Mucosa of gallbladder (tissue), 1 donor: ENCODE measurements at regions not wholly inside any gene's neighbourhood (a gene's known extent, or its start where the extent isn't known, plus 50 kb on each side); places are given as distances from the start of the nearest gene placed in this dataset.
A peak's percentile ranks its signal among the peaks of the same experiment; 100 is the strongest.

ENCODE experiments used
- DNase-seq: peaks from one replicate; pipeline ENCODE4 v3.0.0-alpha.2; 2020; ENCODE audit warnings: low spot score
- donor health status: DM: no; HTN: no; CAD: no.

GRCh38 chr2:240357641-240358012, 77.8 kb upstream of the GPC1 start:
- DNase-seq = no peak

GRCh38 chr2:240358080-240358479, 77.4 kb upstream of the GPC1 start:
- DNase-seq = no peak

- DNase-seq = no peak
These were observed 76.6 kb upstream of the GPC1 start for GRCh38 chr2:240358821-240359397.

- no peak for DNase-seq
These were observed 75.8 kb upstream of the GPC1 start for GRCh38 chr2:240359695-240360094.

- DNase-seq = no peak
These were observed 74.6 kb upstream of the GPC1 start for GRCh38 chr2:240360645-240361475.

- DNase-seq = peak; percentile 77
These were observed 73.2 kb upstream of the GPC1 start for GRCh38 chr2:240362216-240362755.

GRCh38 chr2:240362826-240363745, 72.4 kb upstream of the GPC1 start:
- peak; percentile 34 for DNase-seq

GRCh38 chr2:240363746-240364581, 71.5 kb upstream of the GPC1 start:
- no peak for DNase-seq

GRCh38 chr2:240364582-240364960, 70.9 kb upstream of the GPC1 start:
- DNase-seq = no peak

- DNase-seq = no peak
These were observed 70.3 kb upstream of the GPC1 start for GRCh38 chr2:240364961-240365775.

GRCh38 chr2:240365971-240366471, 69.4 kb upstream of the GPC1 start:
- no peak for DNase-seq

GRCh38 chr2:240366901-240367300, 68.6 kb upstream of the GPC1 start:
- no peak for DNase-seq

GRCh38 chr2:240367721-240368120, 67.7 kb upstream of the GPC1 start:
- no peak for DNase-seq

- DNase-seq = peak; percentile 62
These were observed 66.6 kb upstream of the GPC1 start for GRCh38 chr2:240368781-240369331.

GRCh38 chr2:240369335-240369734, 66.1 kb upstream of the GPC1 start:
- no peak for DNase-seq

- peak; percentile 88 for DNase-seq
These were observed 65.5 kb upstream of the GPC1 start for GRCh38 chr2:240369801-240370585.

- no peak for DNase-seq
These were observed 64.1 kb upstream of the GPC1 start for GRCh38 chr2:240371129-240372000.

- DNase-seq = no peak
These were observed 63.4 kb upstream of the GPC1 start for GRCh38 chr2:240372101-240372500.
